PC-3 (cell line): ENCODE measurements at regions not wholly inside any gene's neighbourhood (a gene's known extent, or its start where the extent isn't known, plus 50 kb on each side); places are given as distances from the start of the nearest gene placed in this dataset.
A peak's percentile ranks its signal among the peaks of the same experiment; 100 is the strongest.

ENCODE experiments used
- ATAC-seq: fragments of 200-7000 bp; cut with Tn5 transposase; 2 replicates; pipeline ENCODE4 v1.9.1; 2020; ENCODE audit warnings: mild to moderate bottlenecking, moderate library complexity
- BruUV-seq: library from RNA; stranded (reverse); fragments of 400-500 nt; replicated peaks from 2 replicates; lab custom pipeline; 2021; lab: Mats Ljungman, UMichigan
- CTCF ChIA-PET: fragments of 300-600 bp; sonication (Branson Sonifier 250); formaldehyde crosslinking; loops from one replicate; lab custom pipeline; 2022; ENCODE audit warnings: antibody characterized with exemption; lab: Charles Lee
- POLR2A ChIA-PET: fragments of 300-600 bp; sonication (Branson Sonifier 250); formaldehyde crosslinking; loops from one replicate; lab custom pipeline; 2022; ENCODE audit warnings: antibody characterized with exemption; ENCODE audit not compliant: unreplicated experiment; lab: Charles Lee
- DNase-seq: peaks from one replicate; pipeline ENCODE4 v3.0.0-alpha.2; 2015
- H2AFZ ChIP-seq: fragments of 300-600 bp; sonication (generic); 2 replicates; pipeline ENCODE4 v1.6.0; 2016; ENCODE audit warnings: antibody characterized with exemption, low read length
- H3F3A ChIP-seq: fragments of 300-600 bp; sonication (generic); one replicate; pipeline ENCODE4 v1.6.0; 2017; ENCODE audit warnings: antibody characterized with exemption, low read length, control low read depth, mild to moderate bottlenecking; ENCODE audit not compliant: unreplicated experiment
- H3K27ac ChIP-seq: fragments of 300-600 bp; sonication (generic); 2 replicates; pipeline ENCODE4 v1.5.1; 2016; ENCODE audit warnings: mild to moderate bottlenecking, low read length
- H3K27me3 ChIP-seq: fragments of 300-600 bp; sonication (generic); 2 replicates; pipeline ENCODE4 v1.6.1; 2016; ENCODE audit warnings: low read length, mixed read lengths
- H3K36me3 ChIP-seq: fragments of 300-600 bp; sonication (generic); 2 replicates; pipeline ENCODE4 v1.6.1; 2016; ENCODE audit warnings: low read depth, mixed run types, low read length, mixed read lengths
- H3K4me1 ChIP-seq: fragments of 300-600 bp; sonication (generic); 2 replicates; pipeline ENCODE4 v1.5.1; 2016; ENCODE audit warnings: low read length; ENCODE audit not compliant: insufficient read depth
- H3K4me2 ChIP-seq: fragments of 300-600 bp; sonication (generic); 2 replicates; pipeline ENCODE4 v1.6.0; 2016; ENCODE audit warnings: low read length
- H3K4me3 ChIP-seq: fragments of 300-600 bp; sonication (generic); 2 replicates; pipeline ENCODE4 v1.5.1; 2016; ENCODE audit warnings: mild to moderate bottlenecking, low read length, mixed read lengths
- H3K79me2 ChIP-seq: fragments of 300-600 bp; sonication (generic); 2 replicates; pipeline ENCODE4 v1.6.1; 2017; ENCODE audit warnings: low read length, mixed read lengths
- H3K9ac ChIP-seq: fragments of 300-600 bp; sonication (generic); 2 replicates; pipeline ENCODE4 v1.6.0; 2016; ENCODE audit warnings: mild to moderate bottlenecking, low read length
- H3K9me2 ChIP-seq: fragments of 300-600 bp; sonication (generic); replicated peaks from 2 replicates; pipeline ENCODE4 v1.6.1; 2016; ENCODE audit warnings: mixed run types, low read length, mixed read lengths
- H3K9me3 ChIP-seq: fragments of 300-600 bp; sonication (generic); 2 replicates; pipeline ENCODE4 v1.6.1; 2016; ENCODE audit warnings: low read length, mixed read lengths
- H4K20me1 ChIP-seq: fragments of 300-600 bp; sonication (generic); 2 replicates; pipeline ENCODE4 v1.6.1; 2016; ENCODE audit warnings: low read length, mixed read lengths
- CTCF ChIP-seq: fragments of 300-600 bp; sonication (generic); conservative IDR thresholded peaks from 2 replicates; pipeline ENCODE4 v1.5.1; 2017; ENCODE audit warnings: antibody characterized with exemption, low read depth, mild to moderate bottlenecking, low read length
- EZH2 ChIP-seq: fragments of 300-600 bp; sonication (generic); IDR thresholded peaks from one replicate; pipeline ENCODE4 v1.6.1; 2017; ENCODE audit warnings: antibody characterized with exemption, mild to moderate bottlenecking, low read length; ENCODE audit not compliant: unreplicated experiment
- EZH2phosphoT487 ChIP-seq: fragments of 300-600 bp; sonication (generic); IDR thresholded peaks from 2 replicates; pipeline ENCODE4 v1.6.1; 2018; ENCODE audit warnings: mild to moderate bottlenecking, antibody characterized with exemption, low read length, borderline replicate concordance
- intact Hi-C: fragments of 100-400 bp; cut with micrococcal nuclease; formaldehyde crosslinking; loops from 2 replicates; pipeline ENCODE4 v1.9.0; 2023

- H3K9ac ChIP-seq, result no peak overlapping the region
- H3K36me3 ChIP-seq, result no peaks in the 10 kb centered on the region
- ChIA-PET CTCF (no interaction called here), POLR2A (interaction anchor here (0.7 kb wide), 1 partner anchor 397 kb away, joined by 3 read pairs; no protein-coding TSS in a partner anchor)
- peak; percentile 11 for DNase-seq
- no peak overlapping the region for H3K4me2 ChIP-seq
- H3K4me3 ChIP-seq, result no peak overlapping the region
- H3K9me2 ChIP-seq, result no peaks in the 10 kb centered on the region
- H3K27me3 ChIP-seq, result no peaks in the 10 kb centered on the region
- H3F3A ChIP-seq, result no peaks in the 10 kb centered on the region
- BruUV-seq, result no TSS peak
- H4K20me1 ChIP-seq, result no peaks in the 10 kb centered on the region
- intact Hi-C loops, result no loop called here
- no peak for ATAC-seq
- H3K79me2 ChIP-seq, result no peaks in the 10 kb centered on the region
- peaks cover 19% of the 10 kb centered on the region for H3K4me1 ChIP-seq
- H3K27ac ChIP-seq, result peak overlapping the region; percentile 13; the same call in 1 of the 2 replicates
- H3K9me3 ChIP-seq, result no peaks in the 10 kb centered on the region; the same call in 1 of the 2 replicates
- no peak overlapping the region for H2AFZ ChIP-seq
- TF ChIP-seq CTCF (no peak), EZH2 (no peak), EZH2phosphoT487 (no peak)
Measured at GRCh38 chr1:25080294-25081209, 150.5 kb upstream of the RUNX3 start.

DNA sequence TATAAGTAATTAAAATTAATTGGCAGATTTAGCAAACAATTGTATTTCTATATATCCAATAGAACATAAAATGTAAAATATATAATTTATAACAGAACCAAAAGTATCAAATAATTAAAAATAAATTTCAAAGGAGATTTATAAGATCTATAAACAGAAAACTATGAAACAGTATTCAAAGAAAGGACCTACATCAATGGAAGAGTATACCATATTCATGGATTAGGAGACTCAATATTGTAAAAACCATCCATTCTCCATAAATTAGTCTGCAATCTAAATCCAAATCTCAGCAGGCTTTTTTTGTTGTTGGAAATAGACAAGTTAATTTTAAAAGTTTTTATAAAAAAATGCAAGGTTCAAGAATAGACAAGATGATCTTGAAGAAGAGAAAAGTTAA, 149.0 kb upstream of the RUNX3 start:
- H3K79me2 ChIP-seq, result no peaks in the 10 kb centered on the region
- H3K27me3 ChIP-seq, result no peaks in the 10 kb centered on the region
- H2AFZ ChIP-seq, result no peak overlapping the region
- ATAC-seq (no peak), DNase-seq (no peak)
- H3K4me2 ChIP-seq, result no peak overlapping the region
- no TSS peak for BruUV-seq
- no peak overlapping the region for H3K9ac ChIP-seq
- no peak overlapping the region for H3K27ac ChIP-seq
- no peaks in the 10 kb centered on the region; the same call in 1 of the 2 replicates for H3K9me3 ChIP-seq
- H3K4me1 ChIP-seq, result peaks cover 19% of the 10 kb centered on the region
- intact Hi-C loops, result no loop called here
- no peaks in the 10 kb centered on the region for H4K20me1 ChIP-seq
- POLR2A ChIA-PET, result no interaction called here
- CTCF ChIA-PET, result no interaction called here
- no peaks in the 10 kb centered on the region for H3K36me3 ChIP-seq
- TF ChIP-seq EZH2 (no peak), EZH2phosphoT487 (no peak), CTCF (no peak)
- H3F3A ChIP-seq, result no peaks in the 10 kb centered on the region
- no peak overlapping the region for H3K4me3 ChIP-seq
- no peaks in the 10 kb centered on the region for H3K9me2 ChIP-seq
